Neural cell (in vitro differentiated cells): ENCODE measurements at regions not wholly inside any gene's neighbourhood (a gene's known extent, or its start where the extent isn't known, plus 50 kb on each side); places are given as distances from the start of the nearest gene placed in this dataset.

Experiments used
- EP300 ChIP-seq: fragments of 450-650 bp; conservative IDR thresholded peaks from 2 replicates; pipeline ENCODE4 v1.6.1; 2014; ENCODE audit warnings: antibody characterized with exemption, mild to moderate bottlenecking, moderate library complexity; ENCODE audit not compliant: poor library complexity, severe bottlenecking
- EZH2 ChIP-seq: fragments of 200-600, 300-800 bp; shearing (Covaris generic), sonication (generic); IDR thresholded peaks from 2 replicates; pipeline ENCODE4 v1.6.1; 2014; ENCODE audit warnings: antibody characterized with exemption, low read length, borderline replicate concordance, mild to moderate bottlenecking; ENCODE audit not compliant: insufficient read depth, poor library complexity, severe bottlenecking
- POLR2AphosphoS5 ChIP-seq: IDR thresholded peaks from 2 replicates; pipeline ENCODE4 v1.6.1; 2012
- TAF1 ChIP-seq: IDR thresholded peaks from 2 replicates; pipeline ENCODE4 v1.6.1; 2012; ENCODE audit warnings: low read depth
- TF ChIP-seq, protein P1 (sequence below): fragments of 450-650 bp; IDR thresholded peaks from 2 replicates; pipeline ENCODE4 v1.5.1; 2014; ENCODE audit warnings: antibody characterized with exemption, mild to moderate bottlenecking, moderate library complexity; ENCODE audit not compliant: poor library complexity, severe bottlenecking

DNA sequence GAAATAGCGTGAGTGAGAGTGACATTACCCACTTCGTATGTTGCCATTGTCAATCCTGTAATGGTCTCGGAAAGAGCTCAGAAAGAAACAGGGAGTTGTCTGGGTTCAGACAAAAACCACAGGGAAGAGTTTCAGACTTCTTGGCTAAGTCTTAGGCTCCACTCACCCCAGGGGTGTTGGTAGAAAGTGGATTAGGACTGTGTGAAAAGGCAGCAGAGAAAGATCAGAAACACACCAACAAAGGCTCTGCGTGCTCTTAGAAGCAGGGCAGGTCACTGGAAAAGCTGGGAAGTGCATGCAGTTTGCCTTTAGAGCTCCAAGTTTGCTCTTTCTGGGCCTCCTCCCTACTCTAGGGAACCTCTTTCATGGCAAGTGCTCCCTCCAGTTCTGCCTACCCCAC lies 106.1 kb upstream of the PLXNC1 start:
- TF ChIP-seq TAF1 = no peak
- TF ChIP-seq, protein P1, sequence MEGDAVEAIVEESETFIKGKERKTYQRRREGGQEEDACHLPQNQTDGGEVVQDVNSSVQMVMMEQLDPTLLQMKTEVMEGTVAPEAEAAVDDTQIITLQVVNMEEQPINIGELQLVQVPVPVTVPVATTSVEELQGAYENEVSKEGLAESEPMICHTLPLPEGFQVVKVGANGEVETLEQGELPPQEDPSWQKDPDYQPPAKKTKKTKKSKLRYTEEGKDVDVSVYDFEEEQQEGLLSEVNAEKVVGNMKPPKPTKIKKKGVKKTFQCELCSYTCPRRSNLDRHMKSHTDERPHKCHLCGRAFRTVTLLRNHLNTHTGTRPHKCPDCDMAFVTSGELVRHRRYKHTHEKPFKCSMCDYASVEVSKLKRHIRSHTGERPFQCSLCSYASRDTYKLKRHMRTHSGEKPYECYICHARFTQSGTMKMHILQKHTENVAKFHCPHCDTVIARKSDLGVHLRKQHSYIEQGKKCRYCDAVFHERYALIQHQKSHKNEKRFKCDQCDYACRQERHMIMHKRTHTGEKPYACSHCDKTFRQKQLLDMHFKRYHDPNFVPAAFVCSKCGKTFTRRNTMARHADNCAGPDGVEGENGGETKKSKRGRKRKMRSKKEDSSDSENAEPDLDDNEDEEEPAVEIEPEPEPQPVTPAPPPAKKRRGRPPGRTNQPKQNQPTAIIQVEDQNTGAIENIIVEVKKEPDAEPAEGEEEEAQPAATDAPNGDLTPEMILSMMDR = no peak
- TF ChIP-seq POLR2AphosphoS5 = no peak
- no peak for TF ChIP-seq EZH2
- no peak for TF ChIP-seq EP300
